Breast epithelium (tissue), 3 donors: ENCODE measurements at regions not wholly inside any gene's neighbourhood (a gene's known extent, or its start where the extent isn't known, plus 50 kb on each side); places are given as distances from the start of the nearest gene placed in this dataset.

Experiments used
- POLR2A ChIP-seq: fragments of 450-650 bp; IDR thresholded peaks from one replicate; pipeline ENCODE4 v1.6.1; 2016; ENCODE audit warnings: antibody characterized with exemption, mild to moderate bottlenecking, moderate library complexity
- POLR2AphosphoS5 ChIP-seq, 3 donors: sonication (generic); formaldehyde crosslinking; IDR thresholded peaks; one replicate each; pipeline ENCODE4 v1.6.1; 2017; ENCODE audit warnings: antibody characterized with exemption in 3 of 3
- TF ChIP-seq, protein P1 (sequence below), 3 donors: fragments of 450-650 bp; IDR thresholded peaks; one replicate each; pipeline ENCODE4 v1.5.1; 2016 to 2017; ENCODE audit warnings: antibody characterized with exemption in 3 of 3, mild to moderate bottlenecking in 3 of 3, moderate library complexity in 3 of 3

GRCh38 chr11:134741453-134742223 is 329.6 kb upstream of the B3GAT1 start:
- TF ChIP-seq POLR2A: no peak
- TF ChIP-seq POLR2AphosphoS5 (IDR thresholded peaks at IDR 0.05): no peak
- TF ChIP-seq, protein P1, sequence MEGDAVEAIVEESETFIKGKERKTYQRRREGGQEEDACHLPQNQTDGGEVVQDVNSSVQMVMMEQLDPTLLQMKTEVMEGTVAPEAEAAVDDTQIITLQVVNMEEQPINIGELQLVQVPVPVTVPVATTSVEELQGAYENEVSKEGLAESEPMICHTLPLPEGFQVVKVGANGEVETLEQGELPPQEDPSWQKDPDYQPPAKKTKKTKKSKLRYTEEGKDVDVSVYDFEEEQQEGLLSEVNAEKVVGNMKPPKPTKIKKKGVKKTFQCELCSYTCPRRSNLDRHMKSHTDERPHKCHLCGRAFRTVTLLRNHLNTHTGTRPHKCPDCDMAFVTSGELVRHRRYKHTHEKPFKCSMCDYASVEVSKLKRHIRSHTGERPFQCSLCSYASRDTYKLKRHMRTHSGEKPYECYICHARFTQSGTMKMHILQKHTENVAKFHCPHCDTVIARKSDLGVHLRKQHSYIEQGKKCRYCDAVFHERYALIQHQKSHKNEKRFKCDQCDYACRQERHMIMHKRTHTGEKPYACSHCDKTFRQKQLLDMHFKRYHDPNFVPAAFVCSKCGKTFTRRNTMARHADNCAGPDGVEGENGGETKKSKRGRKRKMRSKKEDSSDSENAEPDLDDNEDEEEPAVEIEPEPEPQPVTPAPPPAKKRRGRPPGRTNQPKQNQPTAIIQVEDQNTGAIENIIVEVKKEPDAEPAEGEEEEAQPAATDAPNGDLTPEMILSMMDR (IDR thresholded peaks at IDR 0.05): no peak
